ENCODE measurements at regions not wholly inside any gene's neighbourhood (a gene's known extent, or its start where the extent isn't known, plus 50 kb on each side); places are given as distances from the start of the nearest gene placed in this dataset.
"Not testable (repeated sequence)": the region's sequence is repeated elsewhere in the genome, so short reads cannot be mapped to it uniquely, and the experiment has no call there.

DNA sequence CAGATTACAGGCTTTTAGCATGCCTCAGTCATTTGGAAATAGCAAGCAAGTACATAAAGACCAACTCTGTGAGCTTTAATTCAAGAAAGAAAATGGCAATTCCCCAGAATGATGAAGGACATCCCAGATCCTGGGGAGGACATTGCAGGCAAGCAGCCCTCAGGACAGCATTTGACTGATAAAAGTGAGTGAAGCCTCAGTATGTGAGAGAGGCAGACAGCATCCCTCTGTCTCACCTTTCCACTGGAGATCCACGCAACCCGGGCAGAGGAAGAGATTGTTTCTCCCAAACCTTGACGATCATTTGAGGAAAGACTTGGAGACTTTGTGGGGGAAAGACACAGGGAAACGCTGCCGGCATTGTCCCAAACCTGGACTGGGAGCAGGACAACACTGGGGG, 128.0 kb upstream of the PABPC3 start:
- H3K4me3 ChIP-seq (replicated peaks in 1 of 3; ENCODE audit: insufficient read depth in 1 of 3, low read depth in 2 of 3, low read length in 3 of 3); POLR2A ChIA-PET; H3K9me3 ChIP-seq (ENCODE audit: low read length); in situ Hi-C loops (cut with HindIII; ENCODE audit: extremely low pct_ligation_motif_present, low pct_unique_long_range_greater_than_20kb); BruUV-seq (replicated peaks); H3K4me1 ChIP-seq (ENCODE audit: insufficient read depth, low read length); H3K9ac ChIP-seq (ENCODE audit: insufficient read depth, low read depth, low read length); H3K79me2 ChIP-seq (ENCODE audit: insufficient read depth, low read length); H3K36me3 ChIP-seq (replicated peaks in 1 of 2; ENCODE audit: control insufficient read depth in 1 of 2, insufficient read depth in 2 of 2, low read length in 2 of 2); H2AFZ ChIP-seq (ENCODE audit: low read length); H3K27me3 ChIP-seq (ENCODE audit: control insufficient read depth in 1 of 2, insufficient read depth in 2 of 2, low read length in 2 of 2); FAIRE-seq; ATAC-seq; CTCF ChIA-PET (ENCODE audit: low intra/inter-chr PET ratio, low total read pairs); DNase-seq (ENCODE audit: low spot score); H3K27ac ChIP-seq (ENCODE audit: extremely low read length, insufficient read depth, low read length); H4K20me1 ChIP-seq (ENCODE audit: insufficient read depth, low read length): not testable (repeated sequence)
- intact Hi-C loops (cut with micrococcal nuclease; ENCODE audit: unreplicated experiment) = loop anchor here (5.0 kb wide), 1 partner anchor 276 kb away; no protein-coding TSS in a partner anchor
- peak overlapping the region; percentile 45; the same call in 1 of the 2 replicates for H3K4me2 ChIP-seq (ENCODE audit: low read depth, low read length)
- 18% methylated on average over 2 of the region's 5 CpGs for WGBS (ENCODE audit: low lambda C conversion rate)

- peak; percentile 47; the same call in 2 of the 3 replicates for ATAC-seq
- 21% methylated on average over 2 of the region's 2 CpGs for WGBS (ENCODE audit: low lambda C conversion rate)
- BruUV-seq (replicated peaks); POLR2A ChIA-PET; H3K36me3 ChIP-seq (replicated peaks in 1 of 2; ENCODE audit: control insufficient read depth in 1 of 2, insufficient read depth in 2 of 2, low read length in 2 of 2); H3K27ac ChIP-seq (ENCODE audit: extremely low read length, insufficient read depth, low read length); H3K4me3 ChIP-seq (replicated peaks in 1 of 3; ENCODE audit: insufficient read depth in 1 of 3, low read depth in 2 of 3, low read length in 3 of 3); FAIRE-seq; in situ Hi-C loops (cut with HindIII; ENCODE audit: extremely low pct_ligation_motif_present, low pct_unique_long_range_greater_than_20kb); H3K27me3 ChIP-seq (ENCODE audit: control insufficient read depth in 1 of 2, insufficient read depth in 2 of 2, low read length in 2 of 2); DNase-seq (ENCODE audit: low spot score); H3K4me1 ChIP-seq (ENCODE audit: insufficient read depth, low read length); H3K9me3 ChIP-seq (ENCODE audit: low read length); H2AFZ ChIP-seq (ENCODE audit: low read length); H3K79me2 ChIP-seq (ENCODE audit: insufficient read depth, low read length); H4K20me1 ChIP-seq (ENCODE audit: insufficient read depth, low read length); H3K9ac ChIP-seq (ENCODE audit: insufficient read depth, low read depth, low read length): not testable (repeated sequence)
- TF ChIP-seq SMC3 (IDR thresholded peaks at IDR 0.05; ENCODE audit: low read length) = peak; percentile 24; the same call in 1 of the 2 replicates
- CTCF ChIA-PET (ENCODE audit: low intra/inter-chr PET ratio, low total read pairs) = interaction anchor here (0.8 kb wide), 1 partner anchor 285 kb away, joined by 3 read pairs; no protein-coding TSS in a partner anchor
- H3K4me2 ChIP-seq (ENCODE audit: low read depth, low read length) = peak overlapping the region; percentile 45; the same call in 1 of the 2 replicates
- intact Hi-C loops (cut with micrococcal nuclease; ENCODE audit: unreplicated experiment) = loop anchor here (5.0 kb wide), 1 partner anchor 276 kb away; no protein-coding TSS in a partner anchor
These were observed 127.5 kb upstream of the PABPC3 start for GRCh38 chr13:24968416-24968815.

- 9% methylated on average over 9 of the region's 9 CpGs for WGBS (ENCODE audit: low lambda C conversion rate)
- H3K79me2 ChIP-seq (ENCODE audit: insufficient read depth, low read length); H3K4me2 ChIP-seq (ENCODE audit: low read depth, low read length); H3K27ac ChIP-seq (ENCODE audit: extremely low read length, insufficient read depth, low read length); in situ Hi-C loops (cut with HindIII; ENCODE audit: extremely low pct_ligation_motif_present, low pct_unique_long_range_greater_than_20kb); H2AFZ ChIP-seq (ENCODE audit: low read length); H3K9ac ChIP-seq (ENCODE audit: insufficient read depth, low read depth, low read length); H3K9me3 ChIP-seq (ENCODE audit: low read length); H3K36me3 ChIP-seq (replicated peaks in 1 of 2; ENCODE audit: control insufficient read depth in 1 of 2, insufficient read depth in 2 of 2, low read length in 2 of 2); H3K27me3 ChIP-seq (ENCODE audit: control insufficient read depth in 1 of 2, insufficient read depth in 2 of 2, low read length in 2 of 2); POLR2A ChIA-PET; intact Hi-C loops (cut with micrococcal nuclease; ENCODE audit: unreplicated experiment); CTCF ChIA-PET (ENCODE audit: low intra/inter-chr PET ratio, low total read pairs); DNase-seq (ENCODE audit: low spot score); ATAC-seq; FAIRE-seq; BruUV-seq (replicated peaks); H3K4me1 ChIP-seq (ENCODE audit: insufficient read depth, low read length); H4K20me1 ChIP-seq (ENCODE audit: insufficient read depth, low read length); H3K4me3 ChIP-seq (replicated peaks in 1 of 3; ENCODE audit: insufficient read depth in 1 of 3, low read depth in 2 of 3, low read length in 3 of 3): not testable (repeated sequence)
These were observed 122.8 kb upstream of the PABPC3 start for GRCh38 chr13:24973102-24973501.

DNA sequence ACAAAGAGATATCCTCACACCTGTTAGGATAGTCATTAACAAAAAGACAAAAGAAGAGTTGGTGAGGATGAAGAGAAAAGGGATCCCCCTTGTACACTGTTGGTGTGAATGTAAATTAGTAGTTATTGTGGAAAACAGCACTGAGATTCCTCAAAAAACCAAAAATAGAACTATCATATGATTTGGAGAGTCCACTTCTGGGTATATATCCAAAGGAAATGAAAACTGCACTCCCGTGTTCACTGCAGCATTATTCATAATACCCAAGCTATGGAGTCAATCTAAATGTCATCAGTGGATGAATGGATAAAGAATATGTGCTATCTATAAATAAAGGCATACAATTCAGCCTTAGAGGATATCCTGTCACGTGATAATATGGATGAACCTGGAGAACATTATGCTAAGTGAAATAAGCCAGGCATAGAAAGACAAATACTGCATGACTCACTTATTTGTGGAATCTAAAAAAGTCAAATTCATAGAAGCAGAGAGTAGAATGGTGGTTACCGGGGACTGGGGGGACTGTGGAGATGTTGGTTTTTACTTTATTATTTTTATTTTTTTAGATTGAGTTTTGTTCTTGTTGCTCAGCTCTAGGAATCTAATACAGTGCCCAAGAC, 114.6 kb upstream of the PABPC3 start:
- H3K27me3 ChIP-seq (ENCODE audit: control insufficient read depth in 1 of 2, insufficient read depth in 2 of 2, low read length in 2 of 2) = peaks cover 2 to 26% of the 10 kb centered on the region in 2 experiments; a peak in 3 of 5 replicates
- ATAC-seq; H4K20me1 ChIP-seq (ENCODE audit: insufficient read depth, low read length); H3K9me3 ChIP-seq (ENCODE audit: low read length); POLR2A ChIA-PET; H3K79me2 ChIP-seq (ENCODE audit: insufficient read depth, low read length); BruUV-seq (replicated peaks); H3K9ac ChIP-seq (ENCODE audit: insufficient read depth, low read depth, low read length); DNase-seq (ENCODE audit: low spot score); H2AFZ ChIP-seq (ENCODE audit: low read length); H3K4me3 ChIP-seq (replicated peaks in 1 of 3; ENCODE audit: insufficient read depth in 1 of 3, low read depth in 2 of 3, low read length in 3 of 3); H3K27ac ChIP-seq (ENCODE audit: extremely low read length, insufficient read depth, low read length); FAIRE-seq; H3K36me3 ChIP-seq (replicated peaks in 1 of 2; ENCODE audit: control insufficient read depth in 1 of 2, insufficient read depth in 2 of 2, low read length in 2 of 2); H3K4me1 ChIP-seq (ENCODE audit: insufficient read depth, low read length); intact Hi-C loops (cut with micrococcal nuclease; ENCODE audit: unreplicated experiment); H3K4me2 ChIP-seq (ENCODE audit: low read depth, low read length); in situ Hi-C loops (cut with HindIII; ENCODE audit: extremely low pct_ligation_motif_present, low pct_unique_long_range_greater_than_20kb); CTCF ChIA-PET (ENCODE audit: low intra/inter-chr PET ratio, low total read pairs): not testable (repeated sequence)
- WGBS (ENCODE audit: low lambda C conversion rate) = 1% methylated on average over 3 of the region's 3 CpGs
